GM12878 (cell line): ENCODE measurements at regions not wholly inside any gene's neighbourhood (a gene's known extent, or its start where the extent isn't known, plus 50 kb on each side); places are given as distances from the start of the nearest gene placed in this dataset.

Source experiments
- EED ChIP-seq: sonication (generic); IDR thresholded peaks from 2 replicates; pipeline ENCODE4 v1.6.1; 2016; ENCODE audit warnings: antibody characterized with exemption, low read depth
- EZH2 ChIP-seq: IDR thresholded peaks from 2 replicates; pipeline ENCODE4 v1.6.1; 2012; ENCODE audit warnings: low read depth, mild to moderate bottlenecking, control low read depth, inconsistent platforms, low read length, borderline replicate concordance; ENCODE audit not compliant: control insufficient read depth
- SP1 ChIP-seq: IDR thresholded peaks from one replicate; pipeline ENCODE4 v1.6.1; 2011; ENCODE audit warnings: low read depth, low read length
- YY1 ChIP-seq: IDR thresholded peaks from 2 replicates; pipeline ENCODE4 v1.6.1; 2011; ENCODE audit warnings: low read depth, mild to moderate bottlenecking, low read length

DNA sequence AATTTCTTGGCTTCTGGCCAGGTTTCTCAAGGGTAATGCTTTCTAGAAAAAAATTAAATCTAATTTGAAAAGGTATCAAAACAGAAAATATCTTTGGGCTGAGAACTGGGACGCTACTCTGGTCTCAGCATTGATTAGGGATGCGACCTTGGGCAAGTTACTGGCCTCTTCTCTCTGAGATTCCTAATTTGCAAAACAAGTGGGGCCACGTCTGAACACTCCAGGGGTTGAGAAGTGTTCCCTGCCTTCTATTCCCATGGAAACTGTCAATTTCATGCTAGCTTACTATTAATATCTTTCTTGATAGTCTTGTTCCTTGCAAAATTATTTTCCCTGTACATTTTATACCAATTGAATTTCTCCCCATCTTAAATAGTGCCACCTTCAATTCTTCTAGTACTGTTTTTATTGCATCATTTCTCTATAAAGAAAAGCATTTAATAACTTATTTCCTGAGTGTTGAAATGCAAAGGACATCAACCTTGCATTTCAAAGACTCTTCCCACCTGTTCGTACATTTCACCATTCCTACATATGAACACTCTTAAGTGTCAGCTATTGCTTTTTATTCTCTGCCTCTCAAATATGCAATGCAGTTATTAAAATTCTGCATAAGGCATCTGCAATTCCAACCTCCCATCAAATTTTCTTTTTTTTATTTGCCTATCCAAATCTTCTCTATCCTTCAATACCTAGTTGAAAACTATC lies 118.3 kb upstream of the DSEL start:
- no peak for TF ChIP-seq EED
- no peak for TF ChIP-seq SP1
- TF ChIP-seq EZH2, result no peak
- no peak for TF ChIP-seq YY1
